Duodenal mucosa (tissue), 2 donors: ENCODE measurements at regions not wholly inside any gene's neighbourhood (a gene's known extent, or its start where the extent isn't known, plus 50 kb on each side); places are given as distances from the start of the nearest gene placed in this dataset.

Source experiments
- H3K27ac ChIP-seq: one replicate; pipeline ENCODE4 v1.7.0; 2013; ENCODE audit warnings: low read depth, low read length
- H3K27me3 ChIP-seq, 2 donors: one replicate each; pipeline ENCODE4 v1.7.0; 2013; ENCODE audit warnings: low read length in 2 of 2, control low read depth in 1 of 2; ENCODE audit not compliant: insufficient read depth in 2 of 2, control insufficient read depth in 1 of 2
- H3K36me3 ChIP-seq, 2 donors: one replicate each; pipeline ENCODE4 v1.7.0; 2013; ENCODE audit warnings: low read length in 2 of 2, control low read depth in 1 of 2; ENCODE audit not compliant: insufficient read depth in 2 of 2, control insufficient read depth in 1 of 2
- H3K4me1 ChIP-seq, 2 donors: one replicate each; pipeline ENCODE4 v1.7.0; 2013; ENCODE audit warnings: low read length in 2 of 2, control low read depth in 1 of 2; ENCODE audit not compliant: insufficient read depth in 2 of 2, control insufficient read depth in 1 of 2
- H3K4me3 ChIP-seq, 2 donors: one replicate each; pipeline ENCODE4 v1.7.0; 2013; ENCODE audit warnings: low read length in 2 of 2, low read depth in 1 of 2
- H3K9ac ChIP-seq, 2 donors: one replicate each; pipeline ENCODE4 v1.7.0; 2013; ENCODE audit warnings: low read length in 2 of 2, low read depth in 1 of 2
- H3K9me3 ChIP-seq, 2 donors: one replicate each; pipeline ENCODE4 v1.7.0; 2013; ENCODE audit warnings: low read length in 2 of 2, control low read depth in 1 of 2; ENCODE audit not compliant: control insufficient read depth in 1 of 2

DNA sequence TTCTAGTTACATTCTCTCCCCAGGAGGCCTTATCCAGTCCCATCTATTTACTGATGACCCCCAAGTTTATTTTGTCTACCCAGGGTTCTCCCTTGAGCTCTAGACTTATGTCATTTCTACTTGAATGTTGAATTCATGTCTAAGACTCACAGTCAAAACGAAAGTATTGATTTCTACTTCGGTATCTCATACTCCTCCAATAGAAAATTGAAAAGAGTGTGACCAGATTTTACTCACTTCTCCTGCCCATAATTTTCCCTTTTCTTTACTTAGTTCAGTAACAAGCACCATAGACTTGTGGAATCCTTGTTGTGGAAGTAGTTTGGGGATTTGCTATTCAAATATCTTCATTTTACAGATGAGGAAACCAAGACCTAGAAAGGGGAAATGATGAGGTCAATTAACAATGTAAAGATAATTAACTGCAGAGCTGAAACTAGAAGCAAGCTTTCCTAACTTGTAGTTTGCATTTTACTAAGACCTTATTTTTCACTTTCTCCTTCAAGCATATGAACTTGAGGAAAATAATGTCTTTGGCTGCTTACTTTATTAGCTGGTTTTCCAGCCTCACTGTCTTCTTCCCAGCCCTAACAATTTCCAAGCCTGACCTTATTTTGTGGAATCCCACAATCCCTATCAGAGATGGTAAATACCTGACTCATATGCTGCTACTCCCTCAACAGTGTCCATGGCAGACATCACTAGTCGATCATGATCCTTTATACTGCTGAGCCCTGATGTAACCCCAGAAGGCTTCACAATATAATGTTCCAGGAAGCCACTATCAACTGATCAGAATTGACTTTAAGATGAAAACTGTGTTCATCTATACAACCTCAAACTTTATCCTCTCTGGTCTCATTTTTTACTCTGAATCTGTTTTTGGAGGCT is 123.9 kb upstream of the AGBL1 start:
- no peaks in the 10 kb centered on the region for H3K27me3 ChIP-seq
- no peak overlapping the region for H3K4me3 ChIP-seq
- H3K9me3 ChIP-seq, result no peaks in the 10 kb centered on the region
- no peaks in the 10 kb centered on the region for H3K4me1 ChIP-seq
- H3K36me3 ChIP-seq, result no peaks in the 10 kb centered on the region
- no peak overlapping the region for H3K9ac ChIP-seq
- H3K27ac ChIP-seq, result no peak overlapping the region

- Histone ChIP-seq H3K27me3 (no peaks in the 10 kb centered on the region), H3K36me3 (no peaks in the 10 kb centered on the region), H3K4me1 (no peaks in the 10 kb centered on the region)
These were observed 123.0 kb upstream of the AGBL1 start for GRCh38 chr15:85956532-85957275.

DNA sequence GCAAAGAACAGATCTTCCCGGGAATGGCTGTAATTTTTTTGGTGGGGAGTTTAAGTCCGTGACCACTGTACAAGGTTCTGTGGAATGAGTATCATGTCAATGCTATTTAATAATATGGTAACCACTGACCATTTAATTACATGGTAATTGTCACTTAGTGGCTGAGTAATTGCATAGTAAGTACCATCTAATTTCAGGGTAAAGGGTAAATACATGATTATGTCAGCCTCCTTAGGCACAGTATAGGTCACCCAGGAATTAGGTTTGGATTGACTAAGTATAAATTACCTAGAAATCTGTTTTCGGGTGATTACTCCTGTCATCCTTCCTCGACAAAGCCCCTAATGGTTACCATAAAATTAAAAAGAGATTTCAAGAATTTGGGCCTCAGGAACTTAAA is 120.1 kb upstream of the AGBL1 start:
- Histone ChIP-seq H3K4me1 (no peaks in the 10 kb centered on the region), H3K9ac (no peak overlapping the region), H3K27me3 (no peaks in the 10 kb centered on the region), H3K9me3 (no peaks in the 10 kb centered on the region), H3K27ac (no peak overlapping the region), H3K4me3 (no peak overlapping the region), H3K36me3 (no peaks in the 10 kb centered on the region)

More at GRCh38 chr15:85956532-85957275, 123.0 kb upstream of the AGBL1 start:
- no peak overlapping the region for H3K4me3 ChIP-seq
- H3K9ac ChIP-seq, result no peak overlapping the region
- H3K9me3 ChIP-seq, result no peaks in the 10 kb centered on the region
- no peak overlapping the region for H3K27ac ChIP-seq

GRCh38 chr15:85960381-85960780 is 119.3 kb upstream of the AGBL1 start:
- H3K9me3 ChIP-seq, result no peaks in the 10 kb centered on the region
- no peak overlapping the region for H3K4me3 ChIP-seq
- H3K9ac ChIP-seq, result no peak overlapping the region
- no peaks in the 10 kb centered on the region for H3K27me3 ChIP-seq
- H3K4me1 ChIP-seq, result no peaks in the 10 kb centered on the region
- H3K27ac ChIP-seq, result no peak overlapping the region
- H3K36me3 ChIP-seq, result no peaks in the 10 kb centered on the region

DNA sequence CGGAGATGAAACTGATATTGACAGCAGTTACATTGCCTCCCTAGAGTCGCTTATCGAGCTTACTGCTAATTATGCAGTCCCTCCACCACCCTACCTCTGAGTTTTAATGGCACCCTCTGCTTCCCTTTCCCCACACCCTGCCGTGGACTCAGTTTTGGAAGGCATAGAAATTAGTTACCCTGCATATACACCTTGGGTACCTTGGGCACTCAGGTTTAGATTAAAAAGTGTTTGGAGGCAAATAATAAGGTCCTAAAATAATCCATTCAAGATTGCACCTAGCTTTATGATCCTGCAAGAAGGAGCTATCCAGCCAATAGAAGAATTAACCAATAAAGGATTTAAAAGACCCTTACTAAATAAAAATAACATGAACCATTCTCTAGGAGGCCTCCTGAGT is 117.8 kb upstream of the AGBL1 start:
- Histone ChIP-seq H3K27ac (no peak overlapping the region), H3K27me3 (peaks cover 0 to 3% of the 10 kb centered on the region in 2 donors), H3K4me1 (no peaks in the 10 kb centered on the region), H3K4me3 (no peak overlapping the region), H3K36me3 (no peaks in the 10 kb centered on the region), H3K9ac (no peak overlapping the region), H3K9me3 (no peaks in the 10 kb centered on the region)

GRCh38 chr15:85963262-85963760 is 116.4 kb upstream of the AGBL1 start:
- Histone ChIP-seq H3K9me3 (no peaks in the 10 kb centered on the region), H3K9ac (no peak overlapping the region), H3K4me1 (no peaks in the 10 kb centered on the region), H3K4me3 (no peak overlapping the region), H3K27me3 (peaks cover 0 to 3% of the 10 kb centered on the region in 2 donors), H3K27ac (no peak overlapping the region), H3K36me3 (no peaks in the 10 kb centered on the region)

- Histone ChIP-seq H3K36me3 (no peaks in the 10 kb centered on the region), H3K9ac (no peak overlapping the region), H3K27ac (no peak overlapping the region), H3K27me3 (peaks cover 0 to 3% of the 10 kb centered on the region in 2 donors), H3K4me1 (no peaks in the 10 kb centered on the region), H3K4me3 (no peak overlapping the region), H3K9me3 (no peaks in the 10 kb centered on the region)
These were observed 115.2 kb upstream of the AGBL1 start for GRCh38 chr15:85964471-85964870.

GRCh38 chr15:85967553-85967952 is 112.1 kb upstream of the AGBL1 start:
- no peaks in the 10 kb centered on the region for H3K36me3 ChIP-seq
- no peaks in the 10 kb centered on the region for H3K9me3 ChIP-seq
- no peaks in the 10 kb centered on the region for H3K4me1 ChIP-seq
- H3K27ac ChIP-seq, result no peak overlapping the region
- no peak overlapping the region for H3K9ac ChIP-seq
- H3K27me3 ChIP-seq, result peaks cover 0 to 3% of the 10 kb centered on the region in 2 donors
- no peak overlapping the region for H3K4me3 ChIP-seq

DNA sequence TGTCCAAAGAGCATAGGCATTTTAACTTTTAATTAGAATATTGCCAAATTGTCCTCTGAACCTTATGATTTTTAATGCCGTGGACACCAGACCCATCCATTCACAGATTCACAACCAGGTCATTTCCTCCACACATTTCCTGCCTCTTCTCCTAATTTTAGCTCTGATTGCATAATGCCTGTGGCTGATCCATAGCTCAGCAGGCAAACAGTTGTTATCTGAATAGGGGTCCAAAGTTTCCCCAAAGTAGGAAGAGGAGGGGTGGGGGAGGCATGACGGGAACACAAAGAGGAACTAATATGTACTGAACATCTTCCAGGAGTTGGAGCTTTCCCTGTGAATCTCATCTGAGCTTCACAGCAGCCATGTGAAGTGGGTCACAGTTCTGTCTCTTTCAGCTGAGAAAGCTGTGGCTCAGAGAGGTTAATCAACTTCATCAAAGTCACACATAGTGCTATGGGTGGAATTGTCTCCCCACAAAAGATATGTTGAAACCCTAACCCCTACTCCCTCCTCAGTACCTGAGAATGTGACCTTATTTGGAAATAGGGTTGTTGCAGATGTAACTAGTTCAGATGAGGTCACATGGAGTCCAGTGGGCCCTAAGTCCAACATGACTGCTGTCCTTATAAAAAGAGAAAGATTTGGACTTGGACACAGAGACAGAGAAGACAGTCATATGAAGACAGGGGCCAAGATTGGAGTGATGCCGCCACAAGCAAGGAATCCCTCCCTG is 106.7 kb upstream of the AGBL1 start:
- H3K9me3 ChIP-seq, result no peaks in the 10 kb centered on the region
- H3K27ac ChIP-seq, result no peak overlapping the region

More for the DNA sequence above, 106.7 kb upstream of the AGBL1 start:
- H3K27me3 ChIP-seq, result peaks cover 0 to 5% of the 10 kb centered on the region in 2 donors
- no peak overlapping the region for H3K4me3 ChIP-seq
- no peaks in the 10 kb centered on the region for H3K4me1 ChIP-seq
- no peak overlapping the region for H3K9ac ChIP-seq
- H3K36me3 ChIP-seq, result no peaks in the 10 kb centered on the region
